ENCODE measurements at regions not wholly inside any gene's neighbourhood (a gene's known extent, or its start where the extent isn't known, plus 50 kb on each side); places are given as distances from the start of the nearest gene placed in this dataset.

- no peak overlapping the region for H3K4me3 Mint-ChIP-seq (ENCODE audit: unreplicated experiment)
- no peak overlapping the region for H3K27ac Mint-ChIP-seq (ENCODE audit: unreplicated experiment)
- TF ChIP-seq CTCF (IDR thresholded peaks at IDR 0.05; ENCODE audit: unreplicated experiment): no peak
- H3K36me3 Mint-ChIP-seq (ENCODE audit: low read depth, unreplicated experiment): no peaks in the 10 kb centered on the region
- H3K27me3 Mint-ChIP-seq (ENCODE audit: unreplicated experiment): no peaks in the 10 kb centered on the region
- DNase-seq (ENCODE audit: low spot score): no peak
- H3K4me1 Mint-ChIP-seq (ENCODE audit: unreplicated experiment): peaks cover 3% of the 10 kb centered on the region
- H3K9me3 Mint-ChIP-seq (ENCODE audit: unreplicated experiment): no peaks in the 10 kb centered on the region
Observed at GRCh38 chr12:113651662-113652061, 180.0 kb upstream of the LHX5 start.

- H3K27me3 Mint-ChIP-seq (ENCODE audit: unreplicated experiment): no peaks in the 10 kb centered on the region
- H3K27ac Mint-ChIP-seq (ENCODE audit: unreplicated experiment): no peak overlapping the region
- H3K4me3 Mint-ChIP-seq (ENCODE audit: unreplicated experiment): no peak overlapping the region
Observed at GRCh38 chr12:113650476-113650875, 178.8 kb upstream of the LHX5 start.

GRCh38 chr12:113649256-113649830 lies 177.7 kb upstream of the LHX5 start:
- H3K36me3 Mint-ChIP-seq (ENCODE audit: low read depth, unreplicated experiment): no peaks in the 10 kb centered on the region
- peaks cover 3% of the 10 kb centered on the region for H3K4me1 Mint-ChIP-seq (ENCODE audit: unreplicated experiment)
- H3K4me3 Mint-ChIP-seq (ENCODE audit: unreplicated experiment): no peak overlapping the region
- H3K27me3 Mint-ChIP-seq (ENCODE audit: unreplicated experiment): no peaks in the 10 kb centered on the region
- TF ChIP-seq CTCF (IDR thresholded peaks at IDR 0.05; ENCODE audit: unreplicated experiment): no peak
- peak overlapping the region; percentile 8 for H3K27ac Mint-ChIP-seq (ENCODE audit: unreplicated experiment)
- H3K9me3 Mint-ChIP-seq (ENCODE audit: unreplicated experiment): no peaks in the 10 kb centered on the region
- DNase-seq (ENCODE audit: low spot score): no peak

More at GRCh38 chr12:113650476-113650875, 178.8 kb upstream of the LHX5 start:
- no peak for TF ChIP-seq CTCF (IDR thresholded peaks at IDR 0.05; ENCODE audit: unreplicated experiment)
- Mint-ChIP-seq H3K4me1 (ENCODE audit: unreplicated experiment) (peaks cover 3% of the 10 kb centered on the region), H3K36me3 (ENCODE audit: low read depth, unreplicated experiment) (no peaks in the 10 kb centered on the region), H3K9me3 (ENCODE audit: unreplicated experiment) (no peaks in the 10 kb centered on the region)
- no peak for DNase-seq (ENCODE audit: low spot score)

GRCh38 chr12:113647048-113647447 lies 175.4 kb upstream of the LHX5 start:
- peak; percentile 54 for TF ChIP-seq CTCF (IDR thresholded peaks at IDR 0.05; ENCODE audit: unreplicated experiment)
- H3K36me3 Mint-ChIP-seq (ENCODE audit: low read depth, unreplicated experiment): no peaks in the 10 kb centered on the region
- H3K27ac Mint-ChIP-seq (ENCODE audit: unreplicated experiment): no peak overlapping the region
- DNase-seq (ENCODE audit: low spot score): peak; percentile 40
- peaks cover 3% of the 10 kb centered on the region for H3K4me1 Mint-ChIP-seq (ENCODE audit: unreplicated experiment)
- H3K9me3 Mint-ChIP-seq (ENCODE audit: unreplicated experiment): no peaks in the 10 kb centered on the region
- H3K27me3 Mint-ChIP-seq (ENCODE audit: unreplicated experiment): no peaks in the 10 kb centered on the region
- no peak overlapping the region for H3K4me3 Mint-ChIP-seq (ENCODE audit: unreplicated experiment)

GRCh38 chr12:113645603-113646002 lies 173.9 kb upstream of the LHX5 start:
- DNase-seq (ENCODE audit: low spot score): no peak
- Mint-ChIP-seq H3K4me3 (ENCODE audit: unreplicated experiment) (no peak overlapping the region), H3K27ac (ENCODE audit: unreplicated experiment) (no peak overlapping the region), H3K27me3 (ENCODE audit: unreplicated experiment) (no peaks in the 10 kb centered on the region), H3K36me3 (ENCODE audit: low read depth, unreplicated experiment) (no peaks in the 10 kb centered on the region), H3K9me3 (ENCODE audit: unreplicated experiment) (no peaks in the 10 kb centered on the region), H3K4me1 (ENCODE audit: unreplicated experiment) (peaks cover 3% of the 10 kb centered on the region)
- no peak for TF ChIP-seq CTCF (IDR thresholded peaks at IDR 0.05; ENCODE audit: unreplicated experiment)
